ENCODE measurements at regions not wholly inside any gene's neighbourhood (a gene's known extent, or its start where the extent isn't known, plus 50 kb on each side); places are given as distances from the start of the nearest gene placed in this dataset.

DNA sequence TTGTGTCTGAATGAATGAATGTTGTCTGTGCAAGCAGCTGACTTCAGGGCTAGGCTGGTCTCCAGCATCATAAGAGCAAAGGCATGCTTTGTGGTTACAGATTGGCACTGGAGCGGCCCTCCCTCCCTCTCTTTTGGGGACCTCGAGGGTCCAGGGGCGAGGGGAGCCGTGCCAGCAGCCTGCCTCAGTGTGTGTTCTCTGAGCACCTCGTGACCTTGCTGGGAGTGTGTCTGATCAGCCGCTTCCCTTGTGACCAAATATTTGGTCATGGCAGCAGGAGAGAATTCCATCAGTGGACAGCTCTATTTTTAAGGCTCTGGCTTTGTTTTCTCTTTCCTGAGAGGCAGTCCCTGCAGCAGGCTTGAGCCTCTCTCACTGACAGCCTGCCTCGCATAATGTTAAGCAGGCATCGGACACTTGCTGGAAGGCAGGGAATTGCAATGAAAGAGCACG is 329.7 kb downstream of the UQCRFS1 start:
- DNase-seq (ENCODE audit: low read depth): no peak

DNA sequence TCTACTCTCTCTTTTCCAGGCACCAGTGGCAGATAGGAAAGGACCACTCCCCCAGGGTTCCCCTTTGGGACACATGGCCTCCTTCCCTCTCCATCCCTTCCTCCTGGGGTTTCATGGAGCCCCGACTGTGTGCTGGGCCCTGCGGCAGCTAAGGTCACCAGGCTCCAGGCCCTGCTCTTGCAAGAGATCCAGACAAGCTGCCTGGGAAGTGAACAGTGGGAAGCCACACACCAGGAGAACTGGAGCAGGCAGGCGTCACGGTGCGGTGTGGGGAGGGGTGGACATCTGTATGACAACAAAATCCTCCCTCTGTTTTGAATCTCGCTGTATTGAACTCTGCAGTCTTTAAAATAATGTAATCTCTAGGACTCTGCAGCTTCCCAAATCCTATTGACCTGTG is 330.1 kb downstream of the UQCRFS1 start:
- no peak for DNase-seq (ENCODE audit: low read depth)

DNA sequence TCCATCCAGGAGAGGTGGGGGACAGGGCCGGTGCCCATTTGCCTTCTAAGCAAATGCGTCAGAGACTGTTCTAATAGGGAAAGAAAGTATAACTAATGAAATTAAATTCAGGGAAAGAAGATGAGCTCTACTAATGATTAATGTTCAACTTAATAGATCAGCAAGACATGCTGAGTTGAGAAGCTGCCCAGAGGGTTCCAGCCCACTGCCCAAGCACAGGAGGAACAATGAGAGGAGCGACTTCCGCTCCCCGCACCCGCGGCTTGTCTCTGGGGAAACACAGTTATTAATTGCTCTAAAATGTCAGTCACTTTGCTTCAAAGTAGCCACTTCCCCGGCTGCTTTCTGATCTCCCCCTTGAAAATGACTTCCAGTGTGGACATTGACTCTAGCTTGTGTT is 331.3 kb downstream of the UQCRFS1 start:
- DNase-seq (ENCODE audit: low read depth): no peak

DNA sequence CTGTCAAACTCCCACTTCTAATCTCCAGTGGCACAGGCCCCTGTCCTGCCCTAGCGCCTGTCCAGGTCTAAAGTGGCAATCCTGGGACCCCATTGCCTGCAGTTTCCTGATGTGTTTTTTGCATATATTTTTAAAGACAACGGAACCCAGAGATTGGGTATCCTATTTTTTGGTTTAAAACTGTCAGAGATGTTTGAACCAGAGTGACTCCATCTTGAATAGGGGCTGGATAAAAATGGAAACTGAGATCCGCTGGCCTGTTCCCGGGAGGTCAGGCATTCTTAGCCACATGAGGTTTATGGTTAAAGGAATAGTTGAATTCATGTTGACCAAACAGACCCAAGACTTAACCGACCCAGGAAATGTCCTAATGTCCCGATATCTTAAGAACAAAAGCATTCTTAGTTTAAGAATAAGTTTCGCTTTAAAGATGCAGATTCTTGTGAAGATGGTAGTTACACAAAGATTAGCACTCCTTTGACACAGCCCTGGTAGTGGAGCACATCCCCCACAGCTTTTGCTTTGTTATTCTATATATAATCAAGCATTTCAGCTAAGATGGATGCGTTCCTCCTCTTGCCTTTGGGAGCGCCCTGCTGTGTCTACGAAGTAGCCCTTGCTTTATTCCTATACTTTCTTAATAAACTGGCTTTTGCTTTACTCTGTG is 332.1 kb downstream of the UQCRFS1 start:
- no peak for DNase-seq (ENCODE audit: low read depth)

DNA sequence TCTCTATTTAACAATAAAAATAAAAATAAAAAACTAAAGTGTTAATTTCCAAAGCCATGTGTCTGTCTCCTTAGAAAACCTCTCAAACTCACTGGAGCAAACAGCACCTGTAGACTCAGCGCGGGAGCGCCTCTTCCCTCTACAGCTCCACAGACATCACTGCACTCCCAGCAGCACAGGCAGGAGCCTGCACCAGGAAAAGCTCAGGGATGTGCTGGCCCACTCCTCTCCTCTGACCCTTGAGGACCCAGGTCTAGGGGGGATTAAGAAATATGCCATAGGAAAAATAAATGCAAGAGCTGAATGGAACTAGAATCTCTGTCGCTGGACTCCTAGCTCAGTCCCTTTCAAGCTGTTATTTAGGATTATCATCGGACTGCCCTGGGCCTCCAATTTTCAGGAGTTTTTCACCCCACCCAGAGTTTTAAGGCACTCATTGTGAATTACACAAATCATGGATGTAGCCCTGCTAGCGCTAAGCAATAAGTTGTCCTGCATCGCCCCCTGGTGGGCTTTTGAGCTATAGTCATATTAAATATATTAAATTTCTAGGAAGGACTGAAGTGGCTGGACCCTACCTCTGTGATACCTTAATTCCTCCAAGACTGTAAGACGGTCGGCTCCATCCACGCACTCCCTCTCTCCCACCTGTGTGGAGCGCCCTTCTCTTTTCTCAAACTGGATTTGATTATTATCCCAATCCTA is 333.9 kb downstream of the UQCRFS1 start:
- DNase-seq (ENCODE audit: low read depth): peak; percentile 18

DNA sequence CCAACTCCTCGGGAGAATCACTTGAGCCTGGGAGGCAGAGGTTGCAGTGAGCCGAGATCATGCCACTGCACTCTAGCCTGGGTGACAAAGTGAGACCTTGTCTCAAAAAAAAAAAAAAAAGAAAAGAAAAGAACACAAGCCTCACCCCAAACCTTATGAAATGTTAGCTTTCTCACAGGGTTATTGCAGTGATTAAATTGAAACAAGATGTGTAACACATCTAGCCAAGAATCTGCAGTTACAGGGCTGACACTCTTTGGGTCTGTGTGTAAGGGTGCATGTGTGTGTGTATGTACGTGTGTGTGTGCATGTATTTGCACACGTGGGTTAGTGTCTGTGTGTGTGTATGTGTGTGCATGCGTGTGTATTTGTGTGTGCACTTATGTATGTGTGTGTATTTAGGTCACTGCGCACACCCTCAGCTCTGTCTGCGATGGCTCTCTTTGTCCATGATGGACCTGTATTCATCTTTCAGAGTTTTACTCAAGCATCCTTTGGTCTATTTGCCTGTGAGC is 336.3 kb downstream of the UQCRFS1 start:
- DNase-seq (ENCODE audit: low read depth): no peak

DNA sequence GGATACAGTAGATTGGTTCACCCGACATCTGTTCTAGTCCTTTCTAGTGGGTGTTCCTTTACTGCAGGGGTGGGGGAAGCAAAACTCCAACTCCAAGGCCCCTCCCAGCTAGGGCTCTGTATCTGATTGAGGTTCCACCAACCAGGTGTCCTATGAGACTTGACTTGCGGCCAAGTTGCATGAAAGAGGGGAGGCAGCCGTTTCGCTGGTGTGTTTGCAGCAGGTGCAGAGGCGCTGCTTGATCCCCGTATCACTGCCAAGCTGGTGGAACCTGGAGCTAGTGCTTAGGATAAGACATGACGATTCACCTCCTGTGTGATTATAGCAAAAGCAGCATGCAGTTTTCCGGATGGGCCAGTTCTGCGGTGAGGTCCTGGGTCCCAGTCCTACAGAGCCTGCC is 338.2 kb downstream of the UQCRFS1 start:
- no peak for DNase-seq (ENCODE audit: low read depth)

DNA sequence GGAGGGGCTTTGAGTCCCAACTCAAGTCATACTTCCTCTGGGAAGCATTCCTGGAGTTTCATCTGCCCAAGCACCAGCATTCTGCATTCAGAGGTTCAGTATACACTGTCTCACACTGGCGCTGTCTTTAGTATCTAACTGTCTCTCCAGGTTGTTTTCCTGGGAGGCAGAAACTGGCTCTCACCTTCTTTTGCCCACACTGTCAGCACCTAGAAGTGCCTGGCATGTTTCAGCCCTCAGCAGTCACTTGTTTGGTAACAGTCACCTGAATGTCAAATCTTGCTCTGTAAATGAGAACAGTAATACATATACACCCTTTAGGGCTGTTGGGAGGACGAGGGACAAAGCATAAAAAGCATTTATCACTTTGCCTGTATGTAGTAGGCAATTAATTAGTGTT is 339.6 kb downstream of the UQCRFS1 start:
- no peak for DNase-seq (ENCODE audit: low read depth)

DNA sequence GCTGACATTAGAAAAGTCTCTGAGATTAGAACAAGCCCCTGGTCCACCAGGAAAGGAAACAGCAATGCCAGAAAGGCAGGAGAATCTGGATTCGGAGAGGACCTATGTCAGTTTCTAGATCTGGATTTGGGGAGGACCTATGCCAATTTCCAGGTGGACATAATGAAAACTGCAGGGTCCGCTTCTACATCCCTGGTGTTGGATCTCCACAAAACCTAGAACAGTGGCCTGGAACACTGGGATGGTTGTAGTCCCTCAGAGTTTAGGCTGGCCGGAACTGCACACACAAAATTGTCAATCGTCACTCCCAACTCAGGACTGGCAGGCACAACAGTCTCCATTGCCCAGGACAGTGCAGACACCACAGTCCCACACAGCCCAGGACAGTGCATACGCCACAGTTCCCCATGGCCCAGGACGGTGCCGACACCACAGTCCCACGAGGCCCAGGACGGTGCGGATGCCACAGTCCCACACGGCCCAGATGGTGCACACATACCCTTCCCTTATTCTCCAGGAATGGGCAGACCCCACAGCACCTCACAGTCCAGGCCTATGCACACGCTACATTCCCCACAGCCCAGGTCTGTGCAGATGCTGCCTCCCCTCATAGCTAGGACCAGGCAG is 341.7 kb downstream of the UQCRFS1 start:
- no peak for DNase-seq (ENCODE audit: low read depth)

DNA sequence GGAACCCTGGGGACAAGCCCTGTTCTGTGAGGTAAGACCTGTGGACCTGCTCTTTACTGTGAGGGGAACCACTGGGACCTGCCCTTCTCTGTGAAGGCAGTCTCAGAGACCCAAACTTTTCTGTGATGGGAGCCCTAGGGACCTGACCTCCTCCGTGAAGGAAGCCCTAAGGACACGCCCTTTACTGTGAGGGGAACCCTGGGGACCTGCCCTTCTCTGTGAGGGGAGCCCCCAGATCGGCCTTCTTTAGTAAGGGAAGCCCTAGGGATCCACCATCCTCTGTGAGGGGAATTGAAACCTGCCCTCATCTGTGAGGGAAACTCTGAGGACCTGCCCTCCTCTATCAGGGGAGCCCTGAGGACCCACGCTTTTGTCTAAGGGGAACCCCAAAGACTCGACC is 343.5 kb downstream of the UQCRFS1 start:
- no peak for DNase-seq (ENCODE audit: low read depth)

DNA sequence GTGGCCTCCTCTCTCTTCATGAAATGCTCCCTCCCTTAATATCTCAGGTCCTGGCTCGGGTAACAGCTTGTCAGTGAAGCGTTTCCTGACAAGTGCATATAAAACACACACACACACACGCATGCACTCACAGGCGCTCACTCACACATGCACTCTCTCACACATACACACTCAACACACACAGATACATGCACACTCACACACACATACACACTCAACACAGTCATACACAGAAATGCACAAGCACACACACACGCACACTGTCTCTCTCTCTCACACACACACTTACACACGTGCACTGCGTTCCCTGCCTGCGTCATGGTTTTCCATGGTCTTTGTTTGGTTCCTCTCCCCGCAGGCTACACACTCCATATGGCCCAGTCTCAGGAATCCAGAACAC is 344.1 kb downstream of the UQCRFS1 start:
- DNase-seq (ENCODE audit: low read depth): no peak

DNA sequence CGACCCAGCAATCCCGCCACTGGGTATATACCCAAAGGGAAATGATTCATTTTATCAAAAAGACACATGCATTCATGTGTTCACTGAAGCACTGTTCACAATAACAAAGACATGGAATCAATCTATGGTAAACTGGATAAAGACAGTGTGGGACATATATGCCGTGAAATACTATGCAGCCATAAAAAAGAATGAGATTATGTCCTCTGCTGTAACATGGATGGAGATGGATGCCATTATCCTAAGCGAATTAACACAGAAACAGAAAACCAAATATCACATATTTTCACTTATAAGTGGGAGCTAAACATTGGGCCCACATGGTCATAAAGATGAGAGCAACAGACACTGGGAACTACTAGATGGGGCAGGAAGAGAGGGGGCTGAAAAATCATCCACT is 345.0 kb downstream of the UQCRFS1 start:
- DNase-seq (ENCODE audit: low read depth): no peak

DNA sequence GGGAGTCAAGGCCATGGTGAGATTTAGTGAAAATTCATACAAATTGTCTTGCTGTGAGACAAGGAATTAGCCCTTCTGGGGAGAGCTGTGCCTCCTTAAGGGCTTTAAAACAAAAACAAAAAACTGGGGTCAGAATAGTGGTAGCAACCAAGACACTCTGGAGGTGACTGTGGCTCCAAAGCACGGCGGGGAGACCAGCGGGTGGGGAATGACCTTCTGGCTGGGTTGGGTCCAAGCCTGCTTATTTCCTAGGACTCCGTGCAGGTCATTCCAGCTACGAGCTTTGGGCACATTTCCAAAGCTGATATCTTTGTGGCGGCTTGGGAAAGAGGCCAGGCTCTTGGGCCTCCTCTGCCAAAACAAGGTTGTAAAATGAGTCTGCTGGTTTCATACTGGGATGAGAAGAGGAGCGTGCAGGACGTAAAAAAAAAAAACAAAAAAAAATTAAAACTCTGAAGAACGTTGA is 348.3 kb downstream of the UQCRFS1 start:
- no peak for DNase-seq (ENCODE audit: low read depth)

DNA sequence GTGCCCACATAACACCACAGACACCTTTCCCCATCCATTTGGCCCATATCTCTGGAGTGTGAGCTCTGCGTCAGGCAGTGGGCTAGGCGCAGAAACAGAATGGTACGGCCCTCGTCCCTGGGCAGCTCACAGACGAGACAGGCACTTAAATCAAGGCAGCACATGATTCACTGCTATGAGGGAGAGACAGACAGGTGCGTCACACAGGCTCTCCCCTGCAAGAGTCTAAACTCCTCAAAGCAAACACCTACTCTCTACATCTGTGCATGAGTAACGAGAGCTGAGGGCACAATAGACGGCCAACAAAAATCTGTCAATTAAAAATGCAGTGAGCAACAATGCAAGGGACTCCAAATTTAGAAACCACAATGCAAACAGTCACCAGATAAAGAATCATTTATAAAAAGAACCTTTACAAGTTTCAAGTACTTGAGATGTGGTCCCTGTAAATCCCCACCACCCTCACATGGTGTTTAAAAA is 348.9 kb downstream of the UQCRFS1 start:
- no peak for DNase-seq (ENCODE audit: low read depth)

DNA sequence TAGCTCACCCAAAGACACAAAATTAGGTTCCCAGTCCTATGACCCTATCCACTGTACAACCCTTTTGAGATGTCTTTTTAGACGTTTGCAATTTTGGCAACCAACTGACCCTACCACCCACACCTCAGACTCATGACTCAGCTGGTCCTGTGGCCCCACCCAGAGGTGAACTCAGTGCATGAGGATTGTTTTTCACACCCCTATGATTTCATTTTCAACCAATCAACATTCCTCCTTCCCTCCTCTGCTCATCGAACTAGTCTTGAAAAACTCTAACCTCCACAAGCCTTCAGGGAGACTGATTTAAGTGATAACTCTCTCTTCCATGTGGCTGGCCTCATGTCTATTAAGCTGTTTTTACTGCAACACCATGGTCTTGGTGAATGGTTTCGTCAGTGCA is 350.7 kb downstream of the UQCRFS1 start:
- DNase-seq (ENCODE audit: low read depth): no peak

DNA sequence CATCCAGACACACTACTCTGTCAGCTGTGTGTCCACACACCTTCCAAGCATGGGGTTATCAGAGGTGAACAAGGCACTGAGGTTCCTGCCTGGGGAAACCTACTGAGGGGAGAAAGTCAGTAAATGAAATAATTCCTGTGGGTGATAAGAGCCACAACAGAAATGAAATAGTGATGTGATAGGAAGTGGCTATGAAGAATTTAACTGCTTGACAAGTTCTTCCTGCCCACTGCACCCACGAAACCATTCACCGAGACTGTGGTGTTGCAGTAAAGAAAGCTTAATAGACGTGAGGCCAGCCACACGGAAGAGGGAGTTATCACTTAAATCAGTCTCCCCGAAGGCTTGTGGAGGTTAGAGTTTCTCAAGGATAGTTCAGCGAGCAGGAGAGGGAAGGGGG is 353.1 kb downstream of the UQCRFS1 start:
- no peak for DNase-seq (ENCODE audit: low read depth)

DNA sequence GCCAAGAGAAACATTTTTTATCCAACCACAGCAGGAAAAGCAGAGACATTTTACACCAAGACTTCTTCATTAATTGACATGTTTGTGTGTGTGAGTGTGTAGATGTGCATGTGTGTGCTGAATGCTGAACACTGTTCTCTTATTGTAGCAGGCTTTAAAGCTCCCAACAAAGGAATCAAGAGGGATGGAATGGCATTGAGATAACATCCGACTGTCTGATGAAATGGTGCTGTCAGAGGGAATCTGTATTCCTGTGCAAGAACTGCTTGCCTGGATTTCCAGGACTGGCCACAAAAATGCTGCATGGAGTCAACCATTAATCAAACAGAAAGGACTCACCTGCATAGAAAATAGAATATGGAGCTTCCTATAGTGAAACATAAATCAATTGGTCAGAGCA is 354.0 kb downstream of the UQCRFS1 start:
- no peak for DNase-seq (ENCODE audit: low read depth)

DNA sequence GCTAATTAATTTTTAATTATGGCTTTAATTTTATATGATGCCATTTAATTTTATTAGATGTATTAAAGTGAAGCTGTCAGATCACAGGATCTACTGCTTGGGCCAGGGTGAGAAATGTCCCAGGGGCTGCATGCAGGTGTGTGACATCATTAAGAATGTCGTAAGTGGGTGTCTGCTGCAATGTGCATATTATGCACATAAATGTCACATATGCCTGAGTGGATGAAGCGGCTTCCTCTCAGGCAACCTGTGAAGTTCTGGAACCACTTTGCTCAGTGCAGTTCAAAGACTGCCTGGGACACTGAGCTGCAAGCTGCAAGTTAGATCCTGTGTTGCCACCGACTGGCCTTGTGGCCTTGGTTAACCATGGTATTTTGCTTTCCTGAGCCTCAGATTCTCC is 355.0 kb downstream of the UQCRFS1 start:
- DNase-seq (ENCODE audit: low read depth): no peak

DNA sequence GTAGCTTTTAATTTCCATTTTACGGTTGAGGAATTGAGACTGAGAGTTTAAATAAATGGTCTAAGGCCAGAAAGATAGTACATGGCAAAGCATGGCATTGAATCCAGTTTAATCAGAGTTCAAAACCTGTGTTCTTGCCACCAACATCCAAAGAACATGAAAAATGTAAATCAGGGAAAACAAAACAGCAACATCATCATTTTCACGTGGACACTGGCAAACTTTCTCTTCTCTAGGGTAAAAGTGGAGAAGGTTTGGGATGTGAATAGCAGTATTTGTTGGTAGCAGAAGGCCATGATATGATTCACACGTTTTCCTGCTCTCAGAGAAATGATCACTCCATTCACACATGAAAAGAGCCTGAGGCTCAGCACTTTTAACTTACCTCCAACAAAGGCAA is 357.7 kb downstream of the UQCRFS1 start:
- no peak for DNase-seq (ENCODE audit: low read depth)

DNA sequence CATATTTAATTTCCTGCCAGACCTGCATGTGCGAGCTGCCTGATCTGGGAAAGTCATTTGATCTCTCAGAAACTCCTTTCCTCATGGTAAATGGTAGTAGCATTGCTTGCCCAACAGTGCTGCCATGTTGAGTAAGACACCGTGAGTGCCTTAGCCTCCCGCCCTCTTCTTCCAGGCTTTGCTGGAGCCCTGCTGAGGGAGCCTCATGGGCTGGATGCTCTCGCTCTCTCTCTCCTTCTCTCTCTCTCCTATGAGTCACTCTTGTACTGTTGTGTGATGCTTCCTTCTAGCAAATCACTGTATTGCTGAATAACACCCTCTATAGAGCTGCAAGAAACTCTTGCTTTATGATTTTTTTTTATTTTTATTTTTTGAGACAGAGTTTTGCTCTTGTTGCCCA is 365.5 kb downstream of the UQCRFS1 start:
- DNase-seq (ENCODE audit: low read depth): no peak

DNA sequence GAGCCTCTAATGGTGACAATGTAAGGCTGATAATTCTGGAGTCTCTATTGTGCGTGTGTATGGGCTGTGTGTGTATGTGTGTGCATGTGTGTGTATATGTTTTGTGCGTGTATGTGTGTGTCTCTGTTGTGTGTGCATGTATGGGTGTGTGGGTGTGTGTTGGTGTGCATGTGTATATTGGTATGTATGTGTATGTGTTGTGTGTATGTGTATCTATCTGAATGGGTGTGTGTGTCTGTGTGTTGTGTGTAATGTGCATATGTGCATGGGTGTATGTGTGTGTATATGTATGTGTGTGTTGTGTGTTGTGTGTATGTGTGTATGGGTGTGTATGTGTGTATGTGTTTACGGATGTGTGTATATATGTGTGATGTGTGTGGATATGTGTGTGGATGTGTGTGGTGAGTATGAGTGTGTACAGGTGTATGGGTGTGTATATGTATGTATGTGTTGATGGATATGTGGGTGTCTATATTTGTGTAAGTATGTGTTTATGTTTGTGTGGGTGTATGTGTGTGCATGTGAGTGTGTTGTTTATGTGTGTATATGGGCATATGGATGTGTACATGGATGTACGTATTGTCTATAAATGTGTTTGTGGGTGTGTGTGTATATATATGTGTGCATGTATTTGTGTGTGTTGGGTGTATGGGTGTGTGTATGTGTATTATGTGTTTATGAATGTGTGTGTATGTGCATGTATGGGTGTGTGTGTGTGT is 366.7 kb downstream of the UQCRFS1 start:
- DNase-seq (ENCODE audit: low read depth): no peak

DNA sequence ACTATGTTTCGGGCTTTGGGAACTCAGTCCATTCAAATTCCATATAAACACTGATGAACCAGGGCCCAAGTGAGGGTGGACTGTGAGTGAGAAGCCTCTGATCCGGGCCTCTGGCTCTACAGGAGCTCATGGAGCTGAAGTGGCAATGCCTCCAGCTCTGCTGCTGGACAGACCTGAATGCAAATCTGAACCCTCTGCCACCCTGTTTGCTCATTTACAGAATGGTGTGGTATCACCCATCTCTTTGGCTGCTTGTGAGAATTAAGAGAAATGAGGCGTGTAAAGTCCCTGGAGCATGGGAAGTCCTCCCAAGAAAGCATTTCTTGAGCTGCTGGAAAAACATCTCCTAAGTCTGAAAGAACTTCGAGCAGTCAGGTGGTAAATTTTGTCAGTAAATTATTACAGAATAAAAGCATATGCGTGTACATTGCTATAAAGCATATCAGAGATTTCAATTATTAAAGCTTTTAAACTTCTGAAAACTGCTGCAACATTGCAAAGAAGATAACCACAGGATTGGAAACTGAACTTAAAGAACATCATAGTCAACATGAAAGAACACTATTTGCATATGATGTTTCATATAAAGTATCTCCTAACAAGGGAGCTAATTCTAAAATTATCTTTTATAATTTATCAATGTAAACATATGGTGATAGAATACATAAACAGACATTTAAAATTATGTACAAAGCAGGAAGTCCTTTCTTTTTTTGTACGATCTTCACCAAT is 369.0 kb downstream of the UQCRFS1 start:
- no peak for DNase-seq (ENCODE audit: low read depth)

All from CMK (cell line).